22Rv1 (cell line): ENCODE measurements at regions not wholly inside any gene's neighbourhood (a gene's known extent, or its start where the extent isn't known, plus 50 kb on each side); places are given as distances from the start of the nearest gene placed in this dataset.

ENCODE experiments used
- H3K27ac ChIP-seq: fragments of 450-650 bp; 2 replicates; pipeline ENCODE4 v1.5.1; 2017
- ZFX ChIP-seq: fragments of 450-650 bp; IDR thresholded peaks from 2 replicates; pipeline ENCODE4 v1.6.1; 2017; ENCODE audit warnings: antibody characterized with exemption, borderline replicate concordance
- TF ChIP-seq, protein P1 (sequence below): fragments of 450-650 bp; IDR thresholded peaks from 2 replicates; pipeline ENCODE4 v1.5.1; 2017; ENCODE audit warnings: mild to moderate bottlenecking

DNA sequence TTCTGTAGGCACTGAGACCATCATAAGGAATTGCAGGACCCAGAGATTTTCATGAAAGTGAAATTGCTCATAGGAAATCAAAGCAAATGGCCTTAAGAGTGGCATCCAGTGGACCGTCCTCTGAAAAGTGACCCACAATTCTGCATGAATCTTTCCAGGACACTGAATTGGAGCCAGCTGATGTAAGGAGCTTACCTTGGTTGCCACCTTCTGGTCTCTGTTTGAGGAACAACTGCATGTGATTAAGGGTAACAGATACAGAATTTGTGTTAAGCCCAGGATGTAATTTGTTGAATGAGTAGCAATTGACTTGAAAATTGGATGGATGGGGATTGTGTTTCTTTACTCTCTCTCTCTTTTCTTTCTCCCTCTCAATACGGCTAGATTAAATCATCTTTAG lies 49.9 kb upstream of the GAS1 start:
- no peak for TF ChIP-seq ZFX
- TF ChIP-seq, protein P1, sequence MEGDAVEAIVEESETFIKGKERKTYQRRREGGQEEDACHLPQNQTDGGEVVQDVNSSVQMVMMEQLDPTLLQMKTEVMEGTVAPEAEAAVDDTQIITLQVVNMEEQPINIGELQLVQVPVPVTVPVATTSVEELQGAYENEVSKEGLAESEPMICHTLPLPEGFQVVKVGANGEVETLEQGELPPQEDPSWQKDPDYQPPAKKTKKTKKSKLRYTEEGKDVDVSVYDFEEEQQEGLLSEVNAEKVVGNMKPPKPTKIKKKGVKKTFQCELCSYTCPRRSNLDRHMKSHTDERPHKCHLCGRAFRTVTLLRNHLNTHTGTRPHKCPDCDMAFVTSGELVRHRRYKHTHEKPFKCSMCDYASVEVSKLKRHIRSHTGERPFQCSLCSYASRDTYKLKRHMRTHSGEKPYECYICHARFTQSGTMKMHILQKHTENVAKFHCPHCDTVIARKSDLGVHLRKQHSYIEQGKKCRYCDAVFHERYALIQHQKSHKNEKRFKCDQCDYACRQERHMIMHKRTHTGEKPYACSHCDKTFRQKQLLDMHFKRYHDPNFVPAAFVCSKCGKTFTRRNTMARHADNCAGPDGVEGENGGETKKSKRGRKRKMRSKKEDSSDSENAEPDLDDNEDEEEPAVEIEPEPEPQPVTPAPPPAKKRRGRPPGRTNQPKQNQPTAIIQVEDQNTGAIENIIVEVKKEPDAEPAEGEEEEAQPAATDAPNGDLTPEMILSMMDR, result no peak
- H3K27ac ChIP-seq, result no peak overlapping the region

DNA sequence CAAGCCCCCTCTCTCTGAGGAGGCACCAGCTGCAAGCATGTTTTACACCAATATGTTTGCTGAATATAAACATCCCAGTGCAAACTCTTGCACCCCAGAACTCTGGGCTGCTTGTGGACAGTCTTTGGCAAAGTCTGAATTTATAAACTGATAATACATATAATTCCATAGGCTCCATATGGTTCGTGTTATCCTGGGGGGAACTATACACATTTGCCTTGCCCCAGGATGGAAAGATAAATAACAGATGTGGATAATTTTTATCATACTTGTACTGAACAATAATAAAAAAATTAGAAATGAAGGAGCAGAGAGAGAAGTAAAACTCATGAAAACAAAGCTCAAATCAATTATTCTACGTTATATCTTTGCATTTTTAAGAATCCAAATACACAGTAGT lies 50.6 kb upstream of the GAS1 start:
- H3K27ac ChIP-seq, result no peak overlapping the region
- TF ChIP-seq ZFX, result no peak
- TF ChIP-seq, protein P1, result no peak

DNA sequence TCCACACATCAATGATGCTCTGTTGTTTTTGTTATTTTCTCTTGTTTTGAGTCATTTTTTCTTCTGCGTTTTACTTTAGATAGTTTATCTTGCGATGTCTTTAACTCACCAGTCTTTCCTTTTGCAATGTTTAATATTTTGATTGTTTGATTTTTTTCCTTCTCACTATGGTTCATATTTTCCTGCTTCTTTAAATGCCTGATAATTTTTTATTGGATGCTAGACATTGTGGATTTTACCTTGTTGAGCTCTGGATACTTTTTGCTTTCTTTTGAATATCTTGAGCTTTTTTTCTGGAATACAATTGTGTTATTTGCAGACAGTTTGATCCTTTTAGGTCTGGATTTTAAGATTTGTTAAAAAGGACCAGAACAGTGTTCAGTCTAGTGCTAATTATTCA lies 55.2 kb upstream of the GAS1 start:
- TF ChIP-seq, protein P1, result no peak
- TF ChIP-seq ZFX, result no peak
- H3K27ac ChIP-seq, result no peak overlapping the region

DNA sequence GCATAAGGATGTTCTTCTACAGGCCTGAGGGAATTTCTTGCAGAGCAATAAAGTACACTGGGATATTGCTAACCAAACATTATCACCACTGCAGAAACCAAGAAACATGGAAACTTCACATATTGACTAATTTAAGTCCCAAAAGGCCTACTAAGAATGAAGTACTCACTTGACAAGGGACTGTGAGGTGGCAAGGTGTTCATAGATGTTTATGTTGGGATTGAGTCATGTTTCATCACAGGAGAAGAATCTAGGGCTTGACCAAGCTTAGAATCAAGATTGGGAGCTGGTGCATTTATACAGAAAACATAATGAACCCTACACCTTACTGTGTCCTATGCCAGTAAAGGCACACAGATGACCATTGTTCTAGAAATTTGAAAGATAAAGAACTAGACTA lies 56.7 kb upstream of the GAS1 start:
- TF ChIP-seq, protein P1, result no peak
- TF ChIP-seq ZFX, result no peak
- no peak overlapping the region for H3K27ac ChIP-seq

DNA sequence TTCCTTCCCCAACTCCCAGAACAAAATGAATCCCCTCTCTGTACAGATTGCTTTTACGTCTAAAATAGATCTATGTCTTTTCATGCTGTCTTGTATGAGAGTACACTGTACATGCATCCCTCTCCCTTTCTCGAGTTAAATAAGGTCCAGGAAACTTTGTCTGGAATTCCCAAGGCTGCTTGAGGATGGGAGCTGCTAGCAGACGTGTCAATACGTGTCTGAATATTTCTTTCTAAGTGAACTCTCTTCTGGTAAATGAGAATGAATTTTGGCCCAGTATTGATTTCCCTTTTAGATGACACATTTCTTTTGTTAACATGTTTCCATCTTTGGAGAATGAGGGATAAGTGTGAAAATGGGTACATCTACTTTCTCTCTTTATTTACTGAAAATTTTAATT lies 59.6 kb upstream of the GAS1 start:
- no peak overlapping the region for H3K27ac ChIP-seq
- TF ChIP-seq, protein P1, result no peak
- TF ChIP-seq ZFX, result no peak

DNA sequence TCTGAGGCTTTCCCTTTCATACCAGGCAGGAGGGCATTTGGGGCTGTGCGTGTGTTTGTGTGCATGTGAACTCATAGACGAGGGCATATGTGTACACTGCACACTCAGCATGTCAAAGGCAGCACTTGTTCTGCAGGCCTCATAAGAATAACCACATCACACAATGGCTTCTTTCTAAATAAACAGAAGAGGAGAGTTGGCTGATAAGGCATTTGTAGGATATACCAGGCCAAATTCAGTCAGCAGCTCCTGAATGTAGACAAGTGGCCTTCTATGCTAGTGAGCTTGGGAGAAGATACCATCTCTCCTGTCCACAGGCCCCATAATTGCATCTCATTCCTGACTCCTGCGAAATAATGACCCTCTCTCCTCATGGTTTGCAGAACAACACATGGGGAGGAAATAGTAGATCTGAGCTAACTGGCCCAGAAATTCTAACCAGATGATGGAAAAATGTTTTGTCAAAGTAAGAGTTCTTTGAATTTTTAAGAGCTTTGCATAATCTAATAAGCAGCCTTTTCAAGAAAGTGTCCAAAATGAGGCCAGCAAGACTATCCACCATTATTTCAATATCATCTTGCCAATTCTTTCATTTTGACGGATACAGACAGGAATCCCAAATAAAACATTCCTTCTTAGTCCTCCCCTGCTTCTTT lies 60.5 kb upstream of the GAS1 start:
- no peak overlapping the region for H3K27ac ChIP-seq
- no peak for TF ChIP-seq ZFX
- TF ChIP-seq, protein P1, result no peak

DNA sequence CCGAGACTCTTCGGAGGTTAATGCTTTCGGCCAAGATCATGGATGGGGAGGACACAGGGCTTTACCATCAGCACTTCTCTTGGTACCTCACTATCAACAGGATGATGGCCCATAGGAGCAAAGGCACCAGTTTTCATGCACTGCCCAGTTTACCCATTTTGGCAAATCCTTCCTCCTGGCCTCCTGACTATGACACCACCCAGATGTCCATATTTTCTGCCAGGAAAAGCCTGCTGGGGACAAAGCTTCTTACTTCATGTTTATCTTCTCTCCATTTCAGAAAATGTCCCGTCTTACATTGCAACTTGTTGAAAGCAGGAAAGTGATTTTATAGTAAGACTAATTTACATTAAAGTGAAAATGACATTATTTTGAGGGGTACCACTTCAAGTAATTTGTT lies 61.4 kb upstream of the GAS1 start:
- no peak overlapping the region for H3K27ac ChIP-seq
- no peak for TF ChIP-seq ZFX
- TF ChIP-seq, protein P1, result no peak
